Astrocyte (in vitro differentiated cells and primary cell): ENCODE measurements at regions not wholly inside any gene's neighbourhood (a gene's known extent, or its start where the extent isn't known, plus 50 kb on each side); places are given as distances from the start of the nearest gene placed in this dataset.
A peak's percentile ranks its signal among the peaks of the same experiment; 100 is the strongest.

Experiments
- DNase-seq: peaks from one replicate; pipeline ENCODE4 v3.0.0-alpha.2; 2010; ENCODE audit warnings: low read depth
- FAIRE-seq: peaks from 2 replicates; lab custom pipeline; 2011; peaks lifted over from hg19 to GRCh38; lab: Jason Lieb, UNC
- H2AFZ ChIP-seq: 2 replicates; pipeline ENCODE4 v1.6.0; 2012; ENCODE audit warnings: low read depth, low read length, inconsistent platforms
- H3K27ac ChIP-seq: 2 replicates; pipeline ENCODE4 v1.5.1; 2011; ENCODE audit warnings: low read depth, low read length, inconsistent platforms
- H3K27me3 ChIP-seq: 2 replicates; pipeline ENCODE4 v1.6.0; 2011; ENCODE audit warnings: low read length, inconsistent platforms; ENCODE audit not compliant: insufficient read depth
- H3K36me3 ChIP-seq: 2 replicates; pipeline ENCODE4 v1.5.1; 2011; ENCODE audit warnings: low read length, inconsistent platforms; ENCODE audit not compliant: insufficient read depth
- H3K4me1 ChIP-seq: 2 replicates; pipeline ENCODE4 v1.5.1; 2011; ENCODE audit warnings: low read length, inconsistent platforms; ENCODE audit not compliant: insufficient read depth
- H3K4me2 ChIP-seq: 2 replicates; pipeline ENCODE4 v1.6.0; 2012; ENCODE audit warnings: low read length, inconsistent platforms
- H3K4me3 ChIP-seq: 2 replicates; pipeline ENCODE4 v1.5.1; 2011; ENCODE audit warnings: low read depth, mild to moderate bottlenecking, low read length, inconsistent platforms; ENCODE audit not compliant: insufficient read depth
- H3K79me2 ChIP-seq: 2 replicates; pipeline ENCODE4 v1.6.0; 2012; ENCODE audit warnings: mild to moderate bottlenecking, low read length, inconsistent platforms; ENCODE audit not compliant: insufficient read depth
- H3K9ac ChIP-seq: 2 replicates; pipeline ENCODE4 v1.6.0; 2012; ENCODE audit warnings: mild to moderate bottlenecking, low read length, inconsistent platforms
- H3K9me3 ChIP-seq: 2 replicates; pipeline ENCODE4 v1.5.1; 2012; ENCODE audit warnings: low read depth, mild to moderate bottlenecking, low read length, inconsistent platforms; ENCODE audit not compliant: insufficient read depth
- H4K20me1 ChIP-seq: 2 replicates; pipeline ENCODE4 v1.6.0; 2012; ENCODE audit warnings: low read length, inconsistent platforms; ENCODE audit not compliant: insufficient read depth
- H3K27ac Mint-ChIP-seq: one replicate; pipeline ENCODE4 v1.8.0; 2021; ENCODE audit warnings: mild to moderate bottlenecking, mixed read lengths; ENCODE audit not compliant: unreplicated experiment
- H3K27me3 Mint-ChIP-seq: one replicate; pipeline ENCODE4 v1.8.0; 2021; ENCODE audit warnings: low read depth, mixed read lengths; ENCODE audit not compliant: unreplicated experiment
- H3K36me3 Mint-ChIP-seq: one replicate; pipeline ENCODE4 v1.8.0; 2021; ENCODE audit warnings: low read depth, mixed read lengths; ENCODE audit not compliant: unreplicated experiment
- H3K4me1 Mint-ChIP-seq: one replicate; pipeline ENCODE4 v1.8.0; 2021; ENCODE audit warnings: low read depth, mixed read lengths; ENCODE audit not compliant: unreplicated experiment
- H3K4me3 Mint-ChIP-seq: one replicate; pipeline ENCODE4 v1.8.0; 2021; ENCODE audit warnings: mild to moderate bottlenecking, moderate library complexity, mixed read lengths; ENCODE audit not compliant: unreplicated experiment
- H3K9me3 Mint-ChIP-seq: one replicate; pipeline ENCODE4 v1.8.0; 2021; ENCODE audit warnings: mild to moderate bottlenecking, mixed read lengths; ENCODE audit not compliant: unreplicated experiment
- EZH2 ChIP-seq: IDR thresholded peaks from 2 replicates; pipeline ENCODE4 v1.6.1; 2012; ENCODE audit warnings: mild to moderate bottlenecking, low read length, inconsistent platforms; ENCODE audit not compliant: insufficient read depth
- TF ChIP-seq, protein P1 (sequence below): IDR thresholded peaks from 2 replicates; pipeline ENCODE4 v1.5.1; 2011; ENCODE audit warnings: low read depth, mild to moderate bottlenecking, inconsistent platforms, low read length, moderate library complexity; ENCODE audit not compliant: insufficient read depth

- no peaks in the 10 kb centered on the region for H3K27me3 ChIP-seq
- H3K4me1 Mint-ChIP-seq, result peaks cover 9% of the 10 kb centered on the region
- H3K4me2 ChIP-seq, result peak overlapping the region; percentile 68
- TF ChIP-seq, protein P1, sequence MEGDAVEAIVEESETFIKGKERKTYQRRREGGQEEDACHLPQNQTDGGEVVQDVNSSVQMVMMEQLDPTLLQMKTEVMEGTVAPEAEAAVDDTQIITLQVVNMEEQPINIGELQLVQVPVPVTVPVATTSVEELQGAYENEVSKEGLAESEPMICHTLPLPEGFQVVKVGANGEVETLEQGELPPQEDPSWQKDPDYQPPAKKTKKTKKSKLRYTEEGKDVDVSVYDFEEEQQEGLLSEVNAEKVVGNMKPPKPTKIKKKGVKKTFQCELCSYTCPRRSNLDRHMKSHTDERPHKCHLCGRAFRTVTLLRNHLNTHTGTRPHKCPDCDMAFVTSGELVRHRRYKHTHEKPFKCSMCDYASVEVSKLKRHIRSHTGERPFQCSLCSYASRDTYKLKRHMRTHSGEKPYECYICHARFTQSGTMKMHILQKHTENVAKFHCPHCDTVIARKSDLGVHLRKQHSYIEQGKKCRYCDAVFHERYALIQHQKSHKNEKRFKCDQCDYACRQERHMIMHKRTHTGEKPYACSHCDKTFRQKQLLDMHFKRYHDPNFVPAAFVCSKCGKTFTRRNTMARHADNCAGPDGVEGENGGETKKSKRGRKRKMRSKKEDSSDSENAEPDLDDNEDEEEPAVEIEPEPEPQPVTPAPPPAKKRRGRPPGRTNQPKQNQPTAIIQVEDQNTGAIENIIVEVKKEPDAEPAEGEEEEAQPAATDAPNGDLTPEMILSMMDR, result no peak
- TF ChIP-seq EZH2, result no peak
- H3K27ac ChIP-seq, result peak overlapping the region; percentile 63
- H3K36me3 Mint-ChIP-seq, result no peaks in the 10 kb centered on the region
- peak overlapping the region; percentile 46 for H2AFZ ChIP-seq
- no peaks in the 10 kb centered on the region for H3K36me3 ChIP-seq
- no peak overlapping the region for H3K4me3 Mint-ChIP-seq
- FAIRE-seq (no peak), DNase-seq (peak; percentile 94)
- no peaks in the 10 kb centered on the region for H3K79me2 ChIP-seq
- H3K9me3 ChIP-seq, result no peaks in the 10 kb centered on the region
- no peaks in the 10 kb centered on the region for H4K20me1 ChIP-seq
- no peaks in the 10 kb centered on the region for H3K9me3 Mint-ChIP-seq
- no peak overlapping the region for H3K27ac Mint-ChIP-seq
- peaks cover 40% of the 10 kb centered on the region for H3K4me1 ChIP-seq
- H3K4me3 ChIP-seq, result no peak overlapping the region
- H3K27me3 Mint-ChIP-seq, result peaks cover 3% of the 10 kb centered on the region
- H3K9ac ChIP-seq, result no peak overlapping the region
Observed at GRCh38 chr11:112784323-112785073, 176.7 kb upstream of the NCAM1 start.

DNA sequence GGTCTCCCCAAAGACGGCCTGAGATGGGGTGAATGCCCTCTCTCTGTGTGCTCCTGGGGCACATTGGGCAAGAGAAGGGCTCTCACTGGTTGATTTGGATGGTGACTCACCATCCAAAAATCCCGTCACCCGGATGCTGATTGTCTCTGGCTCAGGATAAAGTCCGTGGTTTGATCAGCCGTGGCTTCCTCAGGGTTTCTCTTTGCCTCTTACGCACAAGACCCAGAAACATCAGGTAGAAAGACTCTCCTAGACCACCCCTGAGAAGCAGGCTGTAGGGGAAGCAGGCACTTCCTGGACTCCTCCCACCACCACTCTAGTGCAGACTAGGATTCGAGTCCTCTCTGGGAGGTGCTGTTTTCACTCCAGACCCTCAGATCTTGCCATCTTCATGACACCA is 176.1 kb upstream of the NCAM1 start:
- H4K20me1 ChIP-seq, result no peaks in the 10 kb centered on the region
- H2AFZ ChIP-seq, result peak overlapping the region; percentile 46
- TF ChIP-seq, protein P1, result no peak
- TF ChIP-seq EZH2, result no peak
- H3K27me3 ChIP-seq, result no peaks in the 10 kb centered on the region
- H3K9ac ChIP-seq, result no peak overlapping the region
- Mint-ChIP-seq H3K36me3 (no peaks in the 10 kb centered on the region), H3K27me3 (peaks cover 3% of the 10 kb centered on the region), H3K9me3 (no peaks in the 10 kb centered on the region), H3K27ac (no peak overlapping the region), H3K4me3 (no peak overlapping the region), H3K4me1 (peaks cover 9% of the 10 kb centered on the region)
- peak overlapping the region; percentile 63 for H3K27ac ChIP-seq
- H3K4me1 ChIP-seq, result peaks cover 37% of the 10 kb centered on the region
- no peaks in the 10 kb centered on the region for H3K79me2 ChIP-seq
- H3K4me3 ChIP-seq, result no peak overlapping the region
- H3K4me2 ChIP-seq, result peak overlapping the region; percentile 68
- DNase-seq (peak; percentile 80), FAIRE-seq (peak; percentile 37)
- H3K36me3 ChIP-seq, result no peaks in the 10 kb centered on the region
- H3K9me3 ChIP-seq, result no peaks in the 10 kb centered on the region

GRCh38 chr11:112785719-112786118 is 175.5 kb upstream of the NCAM1 start:
- no peak for FAIRE-seq
- Histone ChIP-seq H3K27ac (peak overlapping the region; percentile 63), H3K79me2 (no peaks in the 10 kb centered on the region), H3K9me3 (no peaks in the 10 kb centered on the region), H3K36me3 (no peaks in the 10 kb centered on the region), H3K4me3 (no peak overlapping the region), H3K4me1 (peaks cover 32% of the 10 kb centered on the region), H3K27me3 (no peaks in the 10 kb centered on the region), H3K9ac (no peak overlapping the region), H2AFZ (peak overlapping the region; percentile 16), H3K4me2 (peak overlapping the region; percentile 68), H4K20me1 (no peaks in the 10 kb centered on the region)
- peak; percentile 84 for DNase-seq
- H3K4me3 Mint-ChIP-seq, result no peak overlapping the region
- no peaks in the 10 kb centered on the region for H3K9me3 Mint-ChIP-seq
- no peaks in the 10 kb centered on the region for H3K36me3 Mint-ChIP-seq
- H3K4me1 Mint-ChIP-seq, result peaks cover 7% of the 10 kb centered on the region
- peak overlapping the region; percentile 14 for H3K27ac Mint-ChIP-seq
- peaks cover 3% of the 10 kb centered on the region for H3K27me3 Mint-ChIP-seq
- TF ChIP-seq, protein P1, result no peak
- TF ChIP-seq EZH2, result no peak
